Gastrocnemius medialis (tissue), 4 donors: ENCODE measurements at regions not wholly inside any gene's neighbourhood (a gene's known extent, or its start where the extent isn't known, plus 50 kb on each side); places are given as distances from the start of the nearest gene placed in this dataset.

Experiments used
- ATAC-seq, 2 donors: fragments of 150-250 bp; one replicate each; pipeline ENCODE4 v1.9.1; 2016
- DNase-seq, 2 donors: peaks; one replicate each; pipeline ENCODE4 v3.0.0-alpha.2; 2019
- H3K27ac ChIP-seq, 4 donors: fragments of 200-600 bp; sonication (generic); 1 replicate in 1 of 4; 2 replicates in 3 of 4; pipeline ENCODE4 v1.5.1; 2016 to 2018; ENCODE audit warnings: mild to moderate bottlenecking in 2 of 4, moderate library complexity in 1 of 4
- H3K27me3 ChIP-seq, 3 donors: fragments of 200-600 bp; sonication (generic) in 2 of 3; 1 replicate in 1 of 3; 2 replicates in 2 of 3; pipeline versions ENCODE4 v1.5.1 to v1.6.0; 2016 to 2019; ENCODE audit warnings: mild to moderate bottlenecking in 1 of 3, moderate library complexity in 1 of 3
- H3K36me3 ChIP-seq, 2 donors: fragments of 200-600 bp; sonication (generic) in 1 of 2; one replicate each; pipeline ENCODE4 v1.5.1; 2017 to 2018
- H3K4me1 ChIP-seq, 2 donors: fragments of 200-600 bp; sonication (generic) in 1 of 2; one replicate each; pipeline ENCODE4 v1.5.1; 2016 to 2017; ENCODE audit warnings: mild to moderate bottlenecking in 2 of 2
- H3K4me3 ChIP-seq, 4 donors: fragments of 200-600 bp; sonication (generic) in 3 of 4; 1 replicate in 1 of 4; 2 replicates in 3 of 4; pipeline ENCODE4 v1.5.1; 2016 to 2019; ENCODE audit warnings: mild to moderate bottlenecking in 2 of 4
- H3K9me3 ChIP-seq, 3 donors: fragments of 200-600 bp; sonication (generic) in 2 of 3; 1 replicate in 1 of 3; 2 replicates in 2 of 3; pipeline ENCODE4 v1.5.1; 2016 to 2019
- POLR2A ChIP-seq, 2 donors: fragments of 450-650 bp; IDR thresholded peaks; one replicate each; pipeline ENCODE4 v1.6.1; 2017; ENCODE audit warnings: antibody characterized with exemption in 2 of 2, mild to moderate bottlenecking in 2 of 2, moderate library complexity in 2 of 2
- in situ Hi-C, 4 donors: fragments of 200-750 bp; cut with MboI; loops; one replicate each; pipeline versions ENCODE4 v1.15.0 to v1.8.0; 2017; ENCODE audit warnings: low sequenced_read_pairs in 4 of 4
- intact Hi-C: fragments of 100-400 bp; cut with DNase I; formaldehyde crosslinking; loops from one replicate; pipeline ENCODE4 v1.15.1; 2023; ENCODE audit warnings: low total_unique reads
- TF ChIP-seq, protein P1 (sequence below), 5 experiments: fragments of 450-650 bp in 3 of 5; fragments of 200-600 bp in 2 of 5; sonication (generic) in 2 of 5; IDR thresholded peaks in 4 of 5; conservative IDR thresholded peaks in 1 of 5; 1 replicate in 4 of 5; 2 replicates in 1 of 5; pipeline ENCODE4 v1.5.1; 2016 to 2019; ENCODE audit warnings: antibody characterized with exemption in 5 of 5, mild to moderate bottlenecking in 3 of 5, moderate library complexity in 3 of 5

GRCh38 chr5:13508559-13508958 is 435.9 kb downstream of the DNAH5 start:
- no peaks in the 10 kb centered on the region for H3K9me3 ChIP-seq
- H3K4me1 ChIP-seq: no peaks in the 10 kb centered on the region
- no peak for DNase-seq
- no peaks in the 10 kb centered on the region for H3K27me3 ChIP-seq
- H3K27ac ChIP-seq: no peak overlapping the region
- intact Hi-C loops (no loop called here), in situ Hi-C loops (no loop called here)
- ATAC-seq: no peak
- no peak for TF ChIP-seq POLR2A (IDR thresholded peaks at IDR 0.05)
- TF ChIP-seq, protein P1, sequence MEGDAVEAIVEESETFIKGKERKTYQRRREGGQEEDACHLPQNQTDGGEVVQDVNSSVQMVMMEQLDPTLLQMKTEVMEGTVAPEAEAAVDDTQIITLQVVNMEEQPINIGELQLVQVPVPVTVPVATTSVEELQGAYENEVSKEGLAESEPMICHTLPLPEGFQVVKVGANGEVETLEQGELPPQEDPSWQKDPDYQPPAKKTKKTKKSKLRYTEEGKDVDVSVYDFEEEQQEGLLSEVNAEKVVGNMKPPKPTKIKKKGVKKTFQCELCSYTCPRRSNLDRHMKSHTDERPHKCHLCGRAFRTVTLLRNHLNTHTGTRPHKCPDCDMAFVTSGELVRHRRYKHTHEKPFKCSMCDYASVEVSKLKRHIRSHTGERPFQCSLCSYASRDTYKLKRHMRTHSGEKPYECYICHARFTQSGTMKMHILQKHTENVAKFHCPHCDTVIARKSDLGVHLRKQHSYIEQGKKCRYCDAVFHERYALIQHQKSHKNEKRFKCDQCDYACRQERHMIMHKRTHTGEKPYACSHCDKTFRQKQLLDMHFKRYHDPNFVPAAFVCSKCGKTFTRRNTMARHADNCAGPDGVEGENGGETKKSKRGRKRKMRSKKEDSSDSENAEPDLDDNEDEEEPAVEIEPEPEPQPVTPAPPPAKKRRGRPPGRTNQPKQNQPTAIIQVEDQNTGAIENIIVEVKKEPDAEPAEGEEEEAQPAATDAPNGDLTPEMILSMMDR (IDR thresholded peaks at IDR 0.05 in 4 of 5, conservative IDR thresholded peaks at IDR 0.05 in 1 of 5): no peak
- H3K4me3 ChIP-seq: no peak overlapping the region
- no peaks in the 10 kb centered on the region for H3K36me3 ChIP-seq

- intact Hi-C loops (no loop called here), in situ Hi-C loops (no loop called here)
- H3K36me3 ChIP-seq: no peaks in the 10 kb centered on the region
- H3K9me3 ChIP-seq: no peaks in the 10 kb centered on the region
- DNase-seq (no peak), ATAC-seq (no peak)
- no peaks in the 10 kb centered on the region for H3K4me1 ChIP-seq
- TF ChIP-seq POLR2A (IDR thresholded peaks at IDR 0.05): no peak
- TF ChIP-seq, protein P1 (IDR thresholded peaks at IDR 0.05 in 4 of 5, conservative IDR thresholded peaks at IDR 0.05 in 1 of 5): no peak
- no peak overlapping the region for H3K27ac ChIP-seq
- H3K4me3 ChIP-seq: no peak overlapping the region
- H3K27me3 ChIP-seq: no peaks in the 10 kb centered on the region
These were observed 439.2 kb downstream of the DNAH5 start for GRCh38 chr5:13505326-13505725.

GRCh38 chr5:13503017-13503416 is 441.5 kb downstream of the DNAH5 start:
- Histone ChIP-seq H3K4me3 (no peak overlapping the region), H3K27ac (no peak overlapping the region), H3K9me3 (no peaks in the 10 kb centered on the region), H3K27me3 (no peaks in the 10 kb centered on the region), H3K36me3 (no peaks in the 10 kb centered on the region), H3K4me1 (no peaks in the 10 kb centered on the region)
- ATAC-seq (no peak), DNase-seq (no peak)
- TF ChIP-seq, protein P1 (IDR thresholded peaks at IDR 0.05 in 4 of 5, conservative IDR thresholded peaks at IDR 0.05 in 1 of 5): no peak
- TF ChIP-seq POLR2A (IDR thresholded peaks at IDR 0.05): no peak
- intact Hi-C loops (no loop called here), in situ Hi-C loops (no loop called here)

DNA sequence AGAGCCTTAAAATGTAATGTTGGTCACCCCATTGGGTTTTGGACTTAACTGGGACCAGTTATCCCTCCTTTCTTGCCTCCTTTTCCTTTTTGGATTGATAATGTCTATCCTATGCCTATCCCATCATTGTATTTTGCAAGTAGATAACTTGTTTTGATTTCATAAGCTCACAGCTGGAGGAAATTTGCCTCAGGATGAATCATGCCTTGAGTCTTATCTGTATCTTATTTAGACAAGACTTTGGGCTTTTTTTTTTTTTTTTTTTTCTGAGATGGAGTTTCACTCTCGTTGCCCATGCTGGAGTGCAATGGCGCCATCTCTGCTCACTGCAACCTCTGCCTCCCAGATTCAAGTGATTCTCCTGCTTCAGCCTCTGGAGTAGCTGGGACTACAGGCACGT is 443.3 kb downstream of the DNAH5 start:
- Histone ChIP-seq H3K9me3 (no peaks in the 10 kb centered on the region), H3K27ac (no peak overlapping the region), H3K27me3 (no peaks in the 10 kb centered on the region), H3K4me1 (no peaks in the 10 kb centered on the region), H3K4me3 (no peak overlapping the region), H3K36me3 (no peaks in the 10 kb centered on the region)
- intact Hi-C loops: no loop called here
- TF ChIP-seq, protein P1 (IDR thresholded peaks at IDR 0.05 in 4 of 5, conservative IDR thresholded peaks at IDR 0.05 in 1 of 5): no peak
- no peak for TF ChIP-seq POLR2A (IDR thresholded peaks at IDR 0.05)
- DNase-seq: no peak
- in situ Hi-C loops: no loop called here
- ATAC-seq: no peak

DNA sequence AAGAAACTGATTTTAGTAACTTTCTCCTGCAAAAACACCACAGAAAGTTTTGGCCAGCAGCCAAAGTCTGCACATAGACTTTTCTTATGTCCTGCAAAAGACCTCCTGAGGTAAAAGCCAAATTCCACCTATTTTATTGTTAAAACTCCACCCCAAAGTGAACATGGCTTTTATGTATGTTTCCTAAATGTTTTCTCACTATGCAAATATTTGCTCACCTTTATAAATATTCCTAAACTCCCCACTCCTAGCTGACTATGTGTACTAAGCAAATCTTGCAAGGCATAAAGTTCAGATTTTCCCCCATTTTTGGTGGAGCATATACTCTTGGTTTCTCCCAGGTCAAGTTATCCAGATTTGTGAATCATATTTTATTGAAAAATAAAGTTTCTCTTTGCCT is 446.2 kb downstream of the DNAH5 start:
- no peaks in the 10 kb centered on the region for H3K9me3 ChIP-seq
- ATAC-seq (no peak), DNase-seq (no peak)
- no peaks in the 10 kb centered on the region for H3K36me3 ChIP-seq
- no peak overlapping the region for H3K4me3 ChIP-seq
- in situ Hi-C loops: no loop called here
- no peak for TF ChIP-seq POLR2A (IDR thresholded peaks at IDR 0.05)
- TF ChIP-seq, protein P1 (IDR thresholded peaks at IDR 0.05 in 4 of 5, conservative IDR thresholded peaks at IDR 0.05 in 1 of 5): no peak
- intact Hi-C loops: no loop called here
- no peak overlapping the region for H3K27ac ChIP-seq
- H3K27me3 ChIP-seq: no peaks in the 10 kb centered on the region
- no peaks in the 10 kb centered on the region for H3K4me1 ChIP-seq
